HCT116 (cell line): ENCODE measurements at regions not wholly inside any gene's neighbourhood (a gene's known extent, or its start where the extent isn't known, plus 50 kb on each side); places are given as distances from the start of the nearest gene placed in this dataset.

Experiments used
- ATAC-seq: fragments of 200-7000 bp; cut with Tn5 transposase; 2 replicates; pipeline ENCODE4 v1.9.1; 2020; ENCODE audit warnings: mild to moderate bottlenecking, moderate library complexity
- BruUV-seq: library from RNA; stranded (reverse); fragments of 400-500 nt; replicated peaks from 2 replicates; lab custom pipeline; 2021; lab: Mats Ljungman, UMichigan
- CTCF ChIA-PET: fragments of 300-600 bp; sonication (Branson Sonifier 250); formaldehyde crosslinking; loops from one replicate; lab custom pipeline; 2021; ENCODE audit warnings: antibody characterized with exemption; lab: Charles Lee
- POLR2A ChIA-PET: fragments of 300-600, 350-600 bp; sonication (Branson Sonifier 250); formaldehyde crosslinking; loops from one replicate; lab custom pipeline; 2021; ENCODE audit warnings: antibody characterized with exemption; lab: Charles Lee
- RAD21 ChIA-PET, 2 experiments: fragments of 300-600 bp; sonication (Branson Sonifier 250); formaldehyde crosslinking; loops; one replicate each; lab custom pipeline; 2023; ENCODE audit warnings: low total read pairs in 2 of 2; ENCODE audit not compliant: uncharacterized antibody in 2 of 2, unreplicated experiment in 2 of 2, low non-redundant PET in 1 of 2; lab: Charles Lee
- DNase-seq: peaks from one replicate; pipeline ENCODE4 v3.0.0-alpha.2; 2010; ENCODE audit warnings: low read depth, low spot score
- H2AFZ ChIP-seq: fragments of 200-600 bp; shearing (Covaris generic), sonication (generic); 2 replicates; pipeline ENCODE4 v1.6.1; 2017; ENCODE audit warnings: low read depth, mixed run types, mixed read lengths, antibody characterized with exemption, low read length; ENCODE audit not compliant: poor library complexity, severe bottlenecking
- H3K27ac ChIP-seq: 2 replicates; pipeline ENCODE4 v1.5.1; 2012; ENCODE audit warnings: low read depth, low read length
- H3K27me3 ChIP-seq: fragments of 200-600 bp; sonication (generic); 2 replicates; pipeline ENCODE4 v1.6.1; 2016; ENCODE audit warnings: mixed run types, low read length, mixed read lengths; ENCODE audit not compliant: insufficient read depth
- H3K36me3 ChIP-seq, 2 experiments: fragments of 200-500 bp in 1 of 2; fragments of 200-600 bp in 1 of 2; sonication (Bioruptor generic) in 1 of 2; sonication (generic) in 1 of 2; 2 replicates each; pipeline versions ENCODE4 v1.5.1 to v1.6.1; 2014 to 2016; ENCODE audit warnings: low read length in 2 of 2, inconsistent platforms in 1 of 2, mixed read lengths in 1 of 2, mixed run types in 1 of 2; ENCODE audit not compliant: insufficient read depth in 2 of 2, control insufficient read depth in 1 of 2
- H3K4me1 ChIP-seq, 2 experiments: fragments of 200-600 bp in 1 of 2; sonication (generic) in 1 of 2; 2 replicates each; pipeline versions ENCODE4 v1.5.1 to v1.6.1; 2012 to 2017; ENCODE audit warnings: low read length in 2 of 2, inconsistent platforms in 1 of 2, mild to moderate bottlenecking in 1 of 2, mixed read lengths in 1 of 2, mixed run types in 1 of 2, moderate library complexity in 1 of 2; ENCODE audit not compliant: insufficient read depth in 2 of 2, control insufficient read depth in 1 of 2
- H3K4me2 ChIP-seq: fragments of 200-600 bp; sonication (generic); 2 replicates; pipeline ENCODE4 v1.6.1; 2017; ENCODE audit warnings: mixed run types, low read length, mixed read lengths
- H3K4me3 ChIP-seq, 2 experiments: fragments of 200-600 bp in 1 of 2; sonication (generic) in 1 of 2; replicated peaks in 1 of 2; 2 replicates each; pipeline ENCODE4 v1.5.1; 2011 to 2016; ENCODE audit warnings: low read length in 2 of 2, control low read depth in 1 of 2, low read depth in 1 of 2, mild to moderate bottlenecking in 1 of 2, mixed read lengths in 1 of 2, mixed run types in 1 of 2
- H3K79me2 ChIP-seq: fragments of 200-600 bp; sonication (generic); 2 replicates; pipeline ENCODE4 v1.6.1; 2017; ENCODE audit warnings: mild to moderate bottlenecking, mixed run types, low read length, moderate library complexity, mixed read lengths; ENCODE audit not compliant: insufficient read depth
- H3K9ac ChIP-seq: fragments of 200-600 bp; sonication (generic); 2 replicates; pipeline ENCODE4 v1.6.1; 2016; ENCODE audit warnings: low read length, mixed read lengths
- H3K9me2 ChIP-seq: fragments of 200-600 bp; sonication (generic), shearing (Covaris generic); 2 replicates; pipeline ENCODE4 v1.6.1; 2017; ENCODE audit warnings: mixed run types, mild to moderate bottlenecking, moderate library complexity; ENCODE audit not compliant: insufficient read depth
- H3K9me3 ChIP-seq, 2 experiments: fragments of 200-500 bp in 1 of 2; fragments of 200-600 bp in 1 of 2; sonication (Bioruptor generic) in 1 of 2; sonication (generic) in 1 of 2; 2 replicates each; pipeline ENCODE4 v1.6.1; 2014 to 2017; ENCODE audit warnings: low read length in 2 of 2, mixed read lengths in 2 of 2, inconsistent platforms in 1 of 2, low read depth in 1 of 2, mild to moderate bottlenecking in 1 of 2, mixed run types in 1 of 2, moderate library complexity in 1 of 2; ENCODE audit not compliant: control insufficient read depth in 1 of 2, insufficient read depth in 1 of 2
- H4K20me1 ChIP-seq: fragments of 200-600 bp; sonication (generic), shearing (Covaris generic); 2 replicates; pipeline ENCODE4 v1.6.1; 2017; ENCODE audit warnings: mixed run types, mild to moderate bottlenecking, moderate library complexity; ENCODE audit not compliant: insufficient read depth
- ATF3 ChIP-seq: IDR thresholded peaks from 2 replicates; pipeline ENCODE4 v1.6.1; 2012
- CBX3 ChIP-seq: IDR thresholded peaks from 2 replicates; pipeline ENCODE4 v1.6.1; 2012; ENCODE audit warnings: low read depth
- POLR2A ChIP-seq: IDR thresholded peaks from 2 replicates; pipeline ENCODE4 v1.7.0; 2011; ENCODE audit warnings: borderline replicate concordance; ENCODE audit not compliant: insufficient read depth, insufficient read length; ENCODE audit errors: extremely low read depth
- RAD21 ChIP-seq: IDR thresholded peaks from 2 replicates; pipeline ENCODE4 v1.6.1; 2012; ENCODE audit warnings: low read depth, mild to moderate bottlenecking
- REST ChIP-seq: IDR thresholded peaks from 2 replicates; pipeline ENCODE4 v1.6.1; 2012; ENCODE audit warnings: low read depth
- SIN3A ChIP-seq: IDR thresholded peaks from 2 replicates; pipeline ENCODE4 v1.6.1; 2012; ENCODE audit warnings: low read depth
- SRF ChIP-seq: IDR thresholded peaks from 2 replicates; pipeline ENCODE4 v1.6.1; 2012; ENCODE audit warnings: low read depth
- TCF7L2 ChIP-seq: IDR thresholded peaks from 2 replicates; pipeline ENCODE4 v1.7.0; 2011; ENCODE audit warnings: borderline replicate concordance, inconsistent platforms; ENCODE audit not compliant: insufficient read depth, insufficient read length; ENCODE audit errors: extremely low read depth
- ZFX ChIP-seq: fragments of 450-650 bp; IDR thresholded peaks from 2 replicates; pipeline ENCODE4 v1.6.1; 2017
- intact Hi-C: fragments of 100-400 bp; cut with micrococcal nuclease; formaldehyde crosslinking; loops from 2 replicates; pipeline ENCODE4 v1.10.0; 2022
- TF ChIP-seq, protein P1 (sequence below), 3 experiments: fragments of 200-600 bp in 1 of 3; sonication (generic) in 1 of 3; IDR thresholded peaks in 2 of 3; conservative IDR thresholded peaks in 1 of 3; 2 replicates each; pipeline ENCODE4 v1.5.1; 2012 to 2017; ENCODE audit warnings: low read depth in 2 of 3, low read length in 2 of 3, antibody characterized with exemption in 1 of 3, borderline replicate concordance in 1 of 3, control low read depth in 1 of 3, mild to moderate bottlenecking in 1 of 3, mixed read lengths in 1 of 3, mixed run types in 1 of 3, moderate library complexity in 1 of 3; ENCODE audit not compliant: insufficient read depth in 1 of 3
- TF ChIP-seq, protein P2 (sequence below): IDR thresholded peaks from 2 replicates; pipeline ENCODE4 v1.6.1; 2011; ENCODE audit warnings: mild to moderate bottlenecking, low read length, moderate library complexity; ENCODE audit not compliant: insufficient replicate concordance; ENCODE audit errors: extremely low read depth

DNA sequence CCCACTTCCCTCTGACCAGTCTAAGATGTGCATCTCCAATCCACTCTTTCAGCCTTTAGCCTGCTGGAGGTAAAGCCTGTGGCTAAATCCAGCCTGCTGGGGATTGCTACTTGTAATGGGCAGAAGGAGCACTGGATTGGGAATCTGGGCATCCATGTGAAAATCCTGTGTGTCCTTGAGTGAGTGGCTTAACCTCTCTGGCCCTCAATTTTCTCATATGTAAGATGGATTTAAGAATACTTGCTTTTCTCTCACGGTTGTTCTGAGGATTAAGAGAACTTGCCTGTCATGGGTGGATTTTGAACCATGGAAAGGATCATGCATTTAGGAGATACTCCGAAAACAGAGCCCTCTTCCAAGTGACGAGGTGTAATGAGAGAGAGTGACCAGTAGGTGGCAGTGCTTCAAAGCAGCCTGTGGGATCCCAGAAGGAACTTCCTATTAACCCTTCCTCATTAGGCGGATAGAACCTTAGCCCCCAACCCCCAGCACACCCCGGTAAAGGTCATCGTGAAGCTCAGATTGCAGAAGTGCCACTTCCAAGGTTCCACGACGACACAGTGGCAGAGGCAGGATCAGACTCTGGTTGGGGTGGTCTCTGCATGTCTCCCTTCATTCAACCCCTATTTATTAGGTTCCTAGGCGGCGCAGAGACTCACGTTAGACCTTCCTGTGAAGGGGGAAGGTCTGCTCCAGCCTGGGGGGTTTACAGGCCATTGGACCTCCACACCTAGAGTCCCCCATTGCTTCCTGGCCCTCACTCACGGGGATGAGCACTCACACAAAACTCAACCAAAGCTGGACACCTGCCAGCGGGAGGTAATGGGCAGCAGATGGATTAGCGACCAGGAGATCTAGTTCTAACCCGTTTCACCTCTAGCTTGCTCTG lies 68.7 kb upstream of the ZNF618 start:
- Histone ChIP-seq H2AFZ (peak overlapping the region; percentile 53), H3K9ac (no peak overlapping the region), H3K27ac (no peak overlapping the region), H3K9me3 (no peaks in the 10 kb centered on the region), H3K79me2 (no peaks in the 10 kb centered on the region), H3K4me1 (peaks cover 0 to 20% of the 10 kb centered on the region in 2 experiments; a peak in 1 of 4 replicates), H3K4me3 (no peak overlapping the region), H4K20me1 (no peaks in the 10 kb centered on the region), H3K9me2 (no peaks in the 10 kb centered on the region), H3K4me2 (peak overlapping the region; percentile 53), H3K27me3 (no peaks in the 10 kb centered on the region), H3K36me3 (no peaks in the 10 kb centered on the region)
- intact Hi-C loops: loop anchor here (5.0 kb wide), 1 partner anchor 155 kb away; no protein-coding TSS in a partner anchor
- ChIA-PET RAD21 (no interaction called here), POLR2A (no interaction called here), CTCF (interaction anchor here (1.0 to 1.4 kb wide), 6 partner anchors 9 to 484 kb away, joined by 3 to 9 read pairs (median 4); no protein-coding TSS in a partner anchor)
- no peak for TF ChIP-seq SRF
- TF ChIP-seq ATF3: no peak
- TF ChIP-seq SIN3A: no peak
- TF ChIP-seq REST: no peak
- TF ChIP-seq, protein P1, sequence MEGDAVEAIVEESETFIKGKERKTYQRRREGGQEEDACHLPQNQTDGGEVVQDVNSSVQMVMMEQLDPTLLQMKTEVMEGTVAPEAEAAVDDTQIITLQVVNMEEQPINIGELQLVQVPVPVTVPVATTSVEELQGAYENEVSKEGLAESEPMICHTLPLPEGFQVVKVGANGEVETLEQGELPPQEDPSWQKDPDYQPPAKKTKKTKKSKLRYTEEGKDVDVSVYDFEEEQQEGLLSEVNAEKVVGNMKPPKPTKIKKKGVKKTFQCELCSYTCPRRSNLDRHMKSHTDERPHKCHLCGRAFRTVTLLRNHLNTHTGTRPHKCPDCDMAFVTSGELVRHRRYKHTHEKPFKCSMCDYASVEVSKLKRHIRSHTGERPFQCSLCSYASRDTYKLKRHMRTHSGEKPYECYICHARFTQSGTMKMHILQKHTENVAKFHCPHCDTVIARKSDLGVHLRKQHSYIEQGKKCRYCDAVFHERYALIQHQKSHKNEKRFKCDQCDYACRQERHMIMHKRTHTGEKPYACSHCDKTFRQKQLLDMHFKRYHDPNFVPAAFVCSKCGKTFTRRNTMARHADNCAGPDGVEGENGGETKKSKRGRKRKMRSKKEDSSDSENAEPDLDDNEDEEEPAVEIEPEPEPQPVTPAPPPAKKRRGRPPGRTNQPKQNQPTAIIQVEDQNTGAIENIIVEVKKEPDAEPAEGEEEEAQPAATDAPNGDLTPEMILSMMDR (IDR thresholded peaks at IDR 0.05 in 2 of 3, conservative IDR thresholded peaks at IDR 0.05 in 1 of 3; ENCODE audit: borderline replicate concordance in 1 of 3, insufficient read depth in 1 of 3, low read depth in 2 of 3, low read length in 2 of 3): peak; percentile 63 to 94 (median 92); a peak in 5 of 6 replicates
- TF ChIP-seq RAD21: peak; percentile 80
- TF ChIP-seq TCF7L2: no peak
- no peak for TF ChIP-seq POLR2A
- no peak for TF ChIP-seq ZFX
- TF ChIP-seq, protein P2, sequence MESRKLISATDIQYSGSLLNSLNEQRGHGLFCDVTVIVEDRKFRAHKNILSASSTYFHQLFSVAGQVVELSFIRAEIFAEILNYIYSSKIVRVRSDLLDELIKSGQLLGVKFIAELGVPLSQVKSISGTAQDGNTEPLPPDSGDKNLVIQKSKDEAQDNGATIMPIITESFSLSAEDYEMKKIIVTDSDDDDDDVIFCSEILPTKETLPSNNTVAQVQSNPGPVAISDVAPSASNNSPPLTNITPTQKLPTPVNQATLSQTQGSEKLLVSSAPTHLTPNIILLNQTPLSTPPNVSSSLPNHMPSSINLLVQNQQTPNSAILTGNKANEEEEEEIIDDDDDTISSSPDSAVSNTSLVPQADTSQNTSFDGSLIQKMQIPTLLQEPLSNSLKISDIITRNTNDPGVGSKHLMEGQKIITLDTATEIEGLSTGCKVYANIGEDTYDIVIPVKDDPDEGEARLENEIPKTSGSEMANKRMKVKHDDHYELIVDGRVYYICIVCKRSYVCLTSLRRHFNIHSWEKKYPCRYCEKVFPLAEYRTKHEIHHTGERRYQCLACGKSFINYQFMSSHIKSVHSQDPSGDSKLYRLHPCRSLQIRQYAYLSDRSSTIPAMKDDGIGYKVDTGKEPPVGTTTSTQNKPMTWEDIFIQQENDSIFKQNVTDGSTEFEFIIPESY: no peak
- no peak for TF ChIP-seq CBX3
- DNase-seq: peak; percentile 33
- peak; percentile 89 for ATAC-seq
- BruUV-seq: no TSS peak
